Inflammatory macrophage (primary cell): ENCODE measurements at regions not wholly inside any gene's neighbourhood (a gene's known extent, or its start where the extent isn't known, plus 50 kb on each side); places are given as distances from the start of the nearest gene placed in this dataset.
"Not testable (repeated sequence)": the region's sequence is repeated elsewhere in the genome, so short reads cannot be mapped to it uniquely, and the experiment has no call there.

Experiments used
- DNase-seq, 2 donors: peaks; one replicate each; pipeline ENCODE4 v3.0.0-alpha.2; 2020 to 2022

DNA sequence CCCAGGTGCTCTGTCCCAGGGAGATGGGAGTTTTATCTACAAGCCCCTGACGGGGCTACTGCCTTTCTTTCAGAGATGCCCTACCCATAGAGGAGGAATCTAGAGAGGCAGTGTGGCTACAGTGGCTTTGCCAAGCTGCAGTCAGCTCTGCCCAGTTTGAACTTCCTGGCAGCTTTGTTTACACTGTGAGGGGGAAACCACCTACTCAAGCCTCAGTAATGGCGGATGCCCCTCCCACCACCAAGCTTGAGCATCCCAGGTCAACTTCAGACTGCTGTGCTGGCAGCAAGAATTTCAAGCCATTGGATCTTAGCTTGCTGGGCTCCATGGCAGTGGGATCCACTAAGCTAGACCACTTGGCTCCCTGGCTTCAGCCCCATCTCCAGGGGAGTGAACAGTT lies 53.1 kb upstream of the TMEM252 start:
- not testable (repeated sequence) for DNase-seq

DNA sequence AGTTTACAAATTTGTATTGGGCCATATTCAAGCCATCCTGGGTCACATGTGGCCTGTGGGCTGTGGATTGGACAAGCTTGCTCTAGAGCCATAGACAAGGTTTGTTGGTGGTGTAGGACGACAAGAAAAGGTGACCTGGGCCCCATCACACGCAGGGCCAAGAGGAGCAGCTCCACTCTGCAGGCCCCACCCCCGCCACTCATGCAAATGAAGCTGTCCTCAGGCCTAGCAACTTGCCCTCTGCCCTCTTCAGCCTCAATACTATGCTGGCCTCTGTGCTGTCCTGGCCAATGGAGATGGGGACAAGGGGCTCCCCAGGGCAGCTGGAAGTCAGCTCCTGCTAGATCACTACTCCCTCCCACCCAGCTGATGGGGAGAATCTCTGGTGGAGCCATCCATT lies 55.2 kb upstream of the TMEM252 start:
- DNase-seq = no peak

DNA sequence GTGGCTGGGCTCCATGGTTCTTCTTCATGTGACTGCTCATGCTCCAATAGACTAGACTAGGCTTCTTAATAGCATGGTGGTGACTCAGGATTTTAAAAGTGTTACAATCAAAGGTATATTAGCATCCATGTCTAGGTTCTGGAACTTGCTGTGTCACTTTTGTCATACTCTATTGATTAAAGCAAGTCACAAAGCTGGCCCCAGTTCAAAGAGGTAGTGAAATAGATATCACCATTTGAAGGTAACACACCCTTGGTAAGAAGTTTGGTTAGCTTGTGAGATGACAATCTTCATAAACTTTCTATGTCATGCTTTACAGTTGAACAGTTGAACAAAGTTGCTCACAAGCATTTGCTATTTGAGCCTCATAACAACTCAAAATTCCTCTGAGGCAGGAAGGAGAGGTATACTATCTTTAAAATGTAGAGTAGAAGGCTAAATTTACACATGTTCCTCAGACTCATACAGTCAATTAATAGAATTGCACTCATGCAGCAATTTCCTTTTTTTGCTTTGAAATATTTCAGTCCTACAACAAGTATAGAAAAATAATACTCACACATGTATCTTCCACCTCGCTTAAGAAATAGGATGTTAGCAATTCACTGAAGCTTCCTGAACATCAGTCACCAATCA lies 56.8 kb upstream of the TMEM252 start:
- DNase-seq = no peak

DNA sequence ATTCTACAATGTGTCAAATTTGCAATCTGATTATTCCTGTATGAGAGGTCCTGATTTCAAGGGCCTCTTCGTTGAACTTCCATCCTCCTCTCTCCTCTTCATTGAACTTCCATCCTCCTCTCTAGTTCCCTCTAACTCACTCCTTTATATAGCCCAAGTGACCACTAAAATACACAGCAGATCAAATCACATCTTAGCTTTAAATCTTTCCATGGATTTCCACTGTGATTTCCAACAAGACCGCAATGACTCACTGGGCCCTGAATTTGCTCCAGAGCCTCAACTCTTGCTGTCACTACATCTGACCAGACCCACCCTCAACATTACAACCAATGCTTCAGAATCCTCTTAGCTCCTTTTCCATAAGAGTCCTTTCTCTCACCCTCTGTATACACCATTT lies 59.1 kb upstream of the TMEM252 start:
- no peak for DNase-seq

DNA sequence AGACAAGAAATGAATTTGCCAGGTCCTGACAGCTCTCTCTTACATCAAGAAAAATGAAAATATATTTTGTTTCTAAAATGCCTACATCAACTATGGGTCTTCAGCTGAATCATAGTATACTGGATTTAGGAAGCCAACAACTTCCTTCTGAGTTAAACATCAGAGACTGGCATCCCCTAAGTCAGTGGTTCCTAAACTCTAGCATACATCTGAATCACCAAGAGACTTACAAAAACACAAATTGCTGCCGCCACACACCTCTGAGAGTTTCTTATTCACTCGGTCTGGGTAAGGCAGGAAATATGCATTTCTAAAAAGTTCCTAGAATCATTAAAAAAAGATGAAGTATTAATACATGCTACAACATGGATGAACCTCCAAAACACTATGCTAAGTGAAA lies 60.4 kb upstream of the TMEM252 start:
- no peak for DNase-seq

DNA sequence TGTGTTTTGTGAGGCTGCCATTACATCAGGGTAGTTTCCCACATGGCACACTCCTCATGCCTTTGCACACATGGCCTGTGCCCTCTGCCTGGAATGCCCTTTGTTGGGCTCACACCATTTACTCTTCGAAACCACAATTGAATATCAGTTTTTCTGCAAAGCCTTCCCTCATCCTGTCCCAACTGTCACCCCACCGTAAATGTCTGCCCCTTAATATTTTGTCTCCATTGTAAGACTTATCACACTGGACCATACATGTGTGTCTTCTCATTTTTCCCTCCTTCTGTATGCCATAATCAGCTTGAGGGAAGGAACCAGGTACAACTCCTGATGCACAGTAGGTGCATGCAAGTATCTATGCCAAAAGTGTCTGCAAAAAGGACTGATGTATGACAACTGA lies 62.7 kb upstream of the TMEM252 start:
- DNase-seq = no peak

DNA sequence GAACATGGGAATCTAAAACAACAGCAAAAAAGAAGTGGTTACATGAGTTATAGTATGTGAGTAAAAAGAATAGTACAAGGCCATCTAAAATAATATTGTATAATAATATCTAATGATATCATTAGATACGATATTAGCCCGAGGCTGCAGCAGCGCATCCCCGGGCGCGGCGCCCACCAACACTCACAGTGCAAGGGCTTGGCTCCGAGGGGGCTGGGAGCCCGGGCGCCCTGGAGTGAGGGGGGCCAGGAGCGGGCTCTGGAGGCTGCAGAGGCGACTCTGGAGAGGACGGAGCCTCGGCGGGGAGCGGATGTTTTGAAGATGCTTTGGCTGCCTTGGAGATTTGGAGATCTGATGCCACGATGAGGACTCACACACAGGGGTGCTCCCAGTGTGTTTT lies 68.1 kb upstream of the TMEM252 start:
- no peak for DNase-seq

DNA sequence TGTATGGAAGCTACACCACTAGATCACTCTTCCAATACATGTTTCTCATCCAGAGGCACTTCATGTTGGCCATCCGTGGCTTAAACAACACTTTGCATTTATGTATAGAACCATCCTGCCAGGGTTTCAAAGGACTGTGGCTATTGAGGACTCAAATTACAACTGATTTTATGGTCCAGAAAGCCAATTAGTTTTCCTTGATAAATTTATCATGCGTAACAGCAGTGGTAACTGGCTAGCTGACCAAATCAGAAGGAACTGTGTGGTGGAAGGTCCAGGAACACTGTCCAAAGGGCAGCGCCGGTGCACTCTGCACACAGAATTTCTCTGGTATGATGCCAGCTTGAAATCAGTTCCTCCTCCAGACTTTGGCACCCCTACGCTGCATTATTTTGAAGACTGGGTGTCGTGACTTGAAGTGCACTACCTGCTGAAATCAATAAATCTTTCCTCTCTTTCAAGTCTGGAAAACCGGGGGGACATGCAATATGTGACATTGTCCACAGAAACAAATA lies 69.3 kb upstream of the TMEM252 start:
- no peak for DNase-seq

DNA sequence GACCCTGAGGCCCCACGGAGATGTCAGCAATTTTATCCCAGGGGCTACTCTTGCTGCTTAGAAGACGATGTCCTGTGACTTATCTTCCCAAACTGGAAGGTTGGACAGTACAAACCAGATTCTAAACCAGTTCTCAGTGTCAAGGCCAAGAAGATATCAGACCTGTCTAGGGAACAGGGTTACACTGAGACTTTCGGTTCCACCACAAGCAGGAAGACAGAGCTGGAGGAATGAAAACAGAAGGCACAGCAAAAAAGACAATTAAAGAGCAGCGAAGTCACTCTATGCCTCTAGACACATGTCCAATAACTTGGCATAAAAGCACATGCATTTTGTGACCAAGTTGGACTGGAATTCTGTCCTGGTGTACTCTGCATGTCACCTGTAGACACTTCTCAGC lies 73.4 kb upstream of the TMEM252 start:
- no peak for DNase-seq

DNA sequence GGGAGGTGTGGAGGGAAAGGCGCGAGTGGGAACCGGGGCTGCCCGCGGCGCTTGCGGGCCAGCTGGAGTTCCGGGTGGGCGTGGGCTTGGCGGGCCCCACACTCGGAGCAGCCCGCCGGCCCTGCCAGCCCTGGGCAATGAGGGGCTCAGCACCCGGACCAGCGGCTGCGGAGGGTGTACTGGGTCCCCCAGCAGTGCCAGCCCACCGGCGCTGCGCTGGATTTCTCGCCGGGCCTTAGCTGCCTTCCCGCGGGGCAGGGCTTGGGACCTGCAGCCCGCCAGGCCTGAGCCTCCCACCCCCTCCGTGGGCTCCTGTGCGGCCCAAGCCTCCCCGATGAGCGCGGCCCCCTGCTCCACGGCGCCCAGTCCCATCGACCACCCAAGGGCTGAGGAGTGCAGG lies 76.3 kb upstream of the TMEM252 start:
- not testable (repeated sequence) for DNase-seq

DNA sequence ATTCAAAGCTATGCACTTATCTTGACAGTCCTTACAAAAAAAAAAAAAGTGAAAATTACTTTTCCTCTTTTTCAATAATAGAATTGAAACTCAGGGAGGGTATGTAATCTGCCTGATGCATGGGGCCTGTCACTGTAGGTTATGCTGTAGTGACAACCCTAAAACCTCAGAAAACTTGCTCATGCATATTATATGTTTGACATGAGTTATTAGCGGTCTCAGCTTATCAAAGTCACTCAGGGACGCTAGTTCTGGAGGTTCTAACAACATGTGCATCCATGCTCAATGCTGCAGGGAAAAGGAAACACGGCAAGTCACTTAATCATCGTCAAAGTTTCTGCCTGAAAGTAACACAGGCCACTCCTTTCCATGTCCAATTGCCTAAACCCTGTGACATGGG lies 78.4 kb upstream of the TMEM252 start:
- DNase-seq = no peak

DNA sequence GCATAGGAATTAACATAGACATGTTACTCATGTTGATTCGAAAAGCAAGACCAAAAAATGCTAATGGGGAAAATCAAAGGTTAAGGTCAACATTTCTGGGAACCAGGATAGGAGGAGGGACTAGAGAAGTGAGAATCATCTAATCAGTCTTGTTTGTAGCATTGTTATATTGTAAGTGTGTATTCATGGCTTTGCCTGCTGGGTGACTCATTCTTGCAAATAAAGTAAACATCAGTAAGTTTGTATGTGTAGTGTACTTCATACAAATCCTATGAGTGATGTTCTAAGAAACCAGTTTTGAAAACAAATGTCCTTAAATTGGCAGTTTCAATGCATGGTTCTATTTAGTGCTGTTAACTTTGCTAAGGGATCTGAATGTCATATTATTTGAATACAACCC lies 79.0 kb upstream of the TMEM252 start:
- DNase-seq = no peak

DNA sequence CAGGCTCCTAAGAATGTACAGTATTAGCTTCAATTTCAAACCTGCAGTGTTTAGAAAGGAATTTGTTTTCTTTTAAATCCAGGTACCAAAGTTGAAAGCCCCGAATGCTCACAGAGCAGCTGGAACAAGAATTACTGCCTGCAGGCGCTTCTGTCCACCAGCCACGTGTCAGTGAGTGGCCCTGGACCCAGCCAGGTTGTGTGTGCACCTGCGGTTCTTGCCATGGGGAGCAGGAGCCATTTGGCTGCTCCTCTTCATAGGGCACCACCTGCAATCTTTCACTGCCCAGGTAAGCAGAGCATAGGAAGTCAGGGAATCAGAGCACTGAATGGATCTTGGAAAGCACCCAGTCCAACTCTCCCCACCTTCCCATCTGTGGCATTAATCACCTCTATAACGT lies 79.5 kb upstream of the PIP5K1B start:
- no peak for DNase-seq

DNA sequence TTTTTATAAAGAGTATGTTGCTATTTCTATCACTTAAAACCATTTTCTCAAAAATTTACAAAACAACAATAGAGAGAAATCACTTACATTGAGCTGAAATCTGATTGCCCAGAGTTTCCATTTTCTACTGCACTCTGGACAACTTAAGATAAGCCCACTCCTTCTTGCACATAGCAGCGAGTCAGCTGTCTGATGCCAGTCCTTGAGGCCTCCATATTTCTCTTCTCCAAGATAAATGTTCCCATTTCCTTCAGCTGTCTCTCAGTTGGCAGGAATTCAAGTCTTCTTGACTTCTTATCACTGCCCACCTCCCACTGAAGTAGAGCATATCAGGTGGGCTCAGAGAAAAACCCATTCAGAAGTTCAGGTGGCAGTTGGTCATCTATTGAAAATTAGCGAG lies 78.5 kb upstream of the PIP5K1B start:
- DNase-seq = no peak

DNA sequence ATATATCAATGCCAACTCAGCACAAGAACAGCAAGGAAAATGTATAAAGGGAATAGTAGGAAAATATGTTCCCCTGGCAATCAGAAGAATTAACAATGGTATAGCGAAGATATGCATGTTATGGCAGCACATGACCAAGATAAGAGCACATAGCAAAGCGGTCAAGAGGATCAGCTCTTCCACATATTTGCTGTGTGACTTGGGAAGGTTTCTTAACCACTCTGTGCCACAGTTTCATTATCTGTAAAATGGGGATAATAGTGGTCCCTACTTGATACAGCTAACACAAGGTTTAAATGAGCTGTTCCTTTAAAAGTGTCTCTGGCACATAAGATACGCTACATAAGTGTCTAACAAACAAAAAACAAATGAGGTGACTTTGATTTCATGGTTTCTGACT lies 77.9 kb upstream of the PIP5K1B start:
- DNase-seq = no peak

DNA sequence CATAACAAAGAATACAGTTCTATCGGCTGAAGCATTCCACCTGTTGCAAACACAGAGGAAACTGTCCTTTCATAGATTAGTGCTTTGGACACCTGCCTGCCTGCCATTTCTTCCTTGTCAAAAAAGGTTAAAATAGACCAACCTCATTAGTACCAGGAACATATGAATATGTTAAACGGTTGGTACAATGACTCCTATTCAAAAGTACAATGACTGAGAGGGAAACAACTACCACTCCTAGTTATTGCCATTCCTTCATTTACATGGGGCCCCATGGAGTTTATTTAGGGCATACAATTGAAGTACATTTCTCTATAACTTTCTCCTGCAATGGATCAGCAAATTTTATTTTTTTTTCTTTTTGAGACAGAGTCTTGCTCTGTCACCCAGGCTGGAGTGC lies 77.4 kb upstream of the PIP5K1B start:
- DNase-seq = no peak

DNA sequence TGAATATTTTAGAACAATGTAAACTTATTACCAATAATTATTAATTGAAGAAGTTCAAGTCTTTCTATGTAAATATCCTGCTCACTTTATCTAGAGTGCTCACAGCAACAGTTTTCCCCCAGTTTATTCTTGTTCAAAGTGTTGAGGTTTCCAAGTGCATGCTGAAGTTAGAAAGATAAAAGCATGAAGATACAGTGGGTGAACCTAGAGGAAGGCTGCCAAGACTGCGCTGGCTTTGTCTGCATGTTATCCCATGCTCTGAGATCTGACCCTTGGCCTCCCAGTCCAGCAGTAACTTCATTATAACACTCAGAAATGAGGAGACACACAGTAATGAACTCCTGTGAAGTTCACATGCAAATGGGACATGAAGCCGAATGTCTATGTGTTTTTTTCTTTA lies 76.0 kb upstream of the PIP5K1B start:
- no peak for DNase-seq

DNA sequence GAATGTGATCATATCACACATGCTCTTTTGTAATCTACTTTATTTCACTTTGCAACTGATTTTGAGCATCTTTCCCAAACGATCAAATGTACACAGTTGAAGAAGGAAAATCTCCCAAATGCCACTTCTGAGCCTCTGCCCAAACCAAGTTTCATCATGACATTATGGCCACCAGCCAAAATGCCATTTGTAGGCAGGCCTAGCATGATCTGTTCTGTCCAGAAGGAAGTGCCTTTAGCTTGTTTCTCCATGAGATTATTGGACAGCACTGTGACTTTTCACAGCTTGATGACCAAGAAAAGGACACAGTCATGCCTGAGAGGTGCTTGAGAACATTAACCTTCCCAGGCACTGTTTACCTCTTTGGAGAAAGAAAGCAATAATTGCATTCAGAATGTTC lies 73.2 kb upstream of the PIP5K1B start:
- no peak for DNase-seq

DNA sequence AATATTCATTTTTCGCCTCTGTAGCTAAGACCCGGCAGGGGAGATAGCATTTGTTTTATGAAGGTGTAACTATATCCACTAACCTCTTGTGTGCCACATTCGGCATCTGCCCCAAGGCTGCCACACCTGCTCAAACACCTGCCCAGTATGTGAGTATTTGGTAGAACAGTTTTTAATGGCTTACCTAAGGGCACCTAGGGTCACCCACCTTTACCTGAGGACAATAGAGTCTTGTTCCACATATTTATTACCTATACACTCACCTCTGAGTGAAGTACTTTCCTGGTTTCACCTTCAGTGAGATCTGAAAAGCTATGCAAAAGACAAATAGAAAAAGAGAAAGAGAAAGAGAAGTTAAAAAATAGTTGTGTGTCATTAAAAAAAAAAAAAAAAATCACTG lies 68.0 kb upstream of the PIP5K1B start:
- DNase-seq = no peak

DNA sequence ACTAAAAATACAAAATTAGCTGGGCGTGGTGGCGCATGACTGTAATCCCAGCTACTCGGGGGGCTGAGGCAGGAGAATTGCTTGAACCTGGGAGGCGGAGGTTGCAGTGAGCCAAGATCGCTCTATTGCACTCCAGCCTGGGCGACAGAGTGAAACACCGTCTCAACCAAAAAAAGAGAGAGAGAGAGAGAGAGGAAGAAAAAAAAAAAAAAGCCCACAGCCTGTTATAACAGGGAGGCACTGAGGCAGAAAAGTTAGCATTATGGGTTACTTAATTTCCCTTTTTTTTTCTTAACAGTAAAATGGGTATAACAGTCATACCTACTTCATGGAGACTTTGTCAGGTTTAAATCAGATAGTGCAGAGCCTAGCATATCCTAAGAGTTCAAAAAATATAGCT lies 65.8 kb upstream of the PIP5K1B start:
- DNase-seq = not testable (repeated sequence)

DNA sequence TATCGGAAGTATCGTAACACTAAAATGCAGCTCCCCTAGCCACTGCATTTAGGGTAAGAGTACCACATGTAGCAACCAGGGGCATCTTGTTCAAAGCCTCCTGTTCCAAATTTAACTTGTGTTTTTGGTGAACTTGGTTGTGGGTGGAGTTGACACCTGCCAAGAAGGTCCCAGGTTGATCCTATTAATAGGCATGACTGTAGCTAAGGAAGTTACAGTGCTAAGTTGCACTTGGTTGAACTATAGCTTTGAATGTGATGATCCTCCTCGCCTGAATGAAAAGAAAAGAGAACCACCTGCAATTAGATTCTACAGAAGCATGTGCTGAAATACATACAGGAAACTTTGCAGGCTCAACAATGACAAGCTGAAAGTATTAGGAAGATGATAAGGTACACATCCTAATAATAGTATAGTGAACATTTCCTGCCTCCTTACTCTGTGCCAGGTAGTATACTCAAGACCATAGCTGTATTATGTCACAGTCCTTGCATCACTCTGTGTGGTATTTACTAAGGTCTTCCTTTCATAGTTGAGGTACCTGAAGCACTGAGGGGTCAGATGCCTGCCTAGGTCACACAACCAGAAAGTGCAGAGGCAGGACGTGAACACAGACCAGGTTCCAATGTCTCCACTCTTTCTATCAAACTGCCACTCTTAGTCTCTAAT lies 64.5 kb upstream of the PIP5K1B start:
- DNase-seq = no peak

DNA sequence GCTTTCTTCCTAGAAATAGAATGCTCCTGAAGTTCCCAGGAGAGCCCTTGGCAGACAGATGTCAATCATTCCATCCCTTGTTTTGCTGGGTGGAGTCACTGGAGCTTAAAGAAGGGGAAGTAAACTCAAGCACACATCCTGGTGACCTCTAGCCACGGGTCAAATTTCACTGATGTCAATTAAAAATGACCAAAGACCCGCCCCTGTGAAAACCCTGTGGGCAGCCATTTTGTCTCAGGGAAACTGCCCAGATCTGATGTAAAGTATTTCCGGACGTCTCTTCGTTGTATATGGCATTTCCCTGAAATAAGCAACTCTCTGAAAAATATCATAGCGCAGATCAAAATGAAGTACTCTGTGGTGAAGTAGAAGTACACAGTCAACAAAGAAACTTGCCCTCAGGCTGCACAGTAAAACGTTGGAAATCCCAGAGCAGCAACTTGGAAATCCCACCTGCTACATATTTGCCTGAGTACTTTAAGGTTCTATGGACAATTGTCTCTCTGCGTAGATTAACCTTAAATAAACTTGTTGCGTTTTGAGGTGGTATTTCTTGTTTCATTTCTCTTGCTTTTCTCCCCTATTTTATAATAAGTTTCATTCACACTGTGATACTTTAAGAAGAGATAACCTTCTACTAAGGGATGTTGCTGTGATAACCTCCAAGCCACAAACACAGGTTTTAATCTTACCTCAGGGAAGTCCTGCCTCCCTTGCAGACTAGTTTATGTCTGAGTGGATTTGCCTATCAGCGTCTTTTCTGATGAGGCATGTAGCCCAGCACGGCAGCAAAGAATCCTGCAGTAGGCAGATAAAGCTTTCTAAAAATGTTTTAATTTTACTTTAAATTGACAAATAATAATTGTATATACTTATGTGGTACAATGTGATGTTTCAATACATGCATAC lies 60.9 kb upstream of the PIP5K1B start:
- peak; percentile 8 to 41 for DNase-seq

DNA sequence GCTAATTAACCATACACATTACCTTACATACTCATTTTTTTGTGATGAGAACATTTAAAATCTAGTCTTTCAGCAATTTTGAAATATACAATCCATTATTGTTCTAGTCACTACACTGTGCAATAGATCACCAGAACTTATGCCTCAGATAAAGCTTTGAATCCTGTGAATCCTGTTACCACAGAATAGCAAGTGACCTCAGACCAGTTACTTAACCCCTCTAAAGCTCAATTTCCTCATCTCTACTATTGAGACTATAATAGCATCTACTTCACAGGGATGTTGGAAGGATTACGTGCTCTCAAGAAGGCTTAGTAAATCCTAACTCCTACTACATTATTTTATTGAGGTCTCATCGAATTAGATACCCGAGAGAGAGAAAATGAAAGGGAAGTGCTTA lies 60.2 kb upstream of the PIP5K1B start:
- peak; percentile 29 to 58 for DNase-seq

DNA sequence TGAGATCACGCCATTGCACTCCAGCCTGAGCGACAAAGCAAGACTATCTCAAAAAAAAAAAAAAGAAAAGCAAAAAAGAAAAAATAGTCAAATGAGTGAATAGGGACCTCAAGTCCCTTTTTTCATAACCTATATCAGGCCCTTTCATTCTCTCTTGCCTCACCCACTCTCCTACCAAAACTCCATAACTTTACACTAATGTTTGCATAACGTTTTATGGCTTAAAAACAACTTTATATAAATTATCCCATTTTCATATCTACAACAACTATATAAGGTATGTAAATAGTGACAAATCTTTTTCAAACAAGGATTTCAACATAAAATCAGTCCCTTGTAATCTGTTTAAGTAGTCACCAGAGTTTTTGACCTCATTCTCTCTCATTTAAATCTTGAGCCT lies 56.9 kb upstream of the PIP5K1B start:
- no peak for DNase-seq
